Right hindlimb (tissue), 1 donor: ENCODE measurements at regions not wholly inside any gene's neighbourhood (a gene's known extent, or its start where the extent isn't known, plus 50 kb on each side); places are given as distances from the start of the nearest gene placed in this dataset.

ENCODE experiments used
- DNase-seq: peaks from one replicate; pipeline ENCODE4 v3.0.0-alpha.2; 2018

- DNase-seq, result no peak
Observed at GRCh38 chr13:85662186-85662585, 137.0 kb downstream of the SLITRK6 start.

GRCh38 chr13:85661675-85662074, 137.5 kb downstream of the SLITRK6 start:
- DNase-seq, result peak; percentile 77

GRCh38 chr13:85659493-85659892, 139.7 kb downstream of the SLITRK6 start:
- no peak for DNase-seq

- no peak for DNase-seq
Observed at GRCh38 chr13:85657942-85658341, 141.3 kb downstream of the SLITRK6 start.

- no peak for DNase-seq
Observed at GRCh38 chr13:85655040-85655439, 144.2 kb downstream of the SLITRK6 start.

- no peak for DNase-seq
Observed at GRCh38 chr13:85654227-85654626, 145.0 kb downstream of the SLITRK6 start.

- no peak for DNase-seq
Observed at GRCh38 chr13:85653681-85654080, 145.5 kb downstream of the SLITRK6 start.

GRCh38 chr13:85652491-85652890, 146.7 kb downstream of the SLITRK6 start:
- no peak for DNase-seq

GRCh38 chr13:85651440-85651839, 147.8 kb downstream of the SLITRK6 start:
- no peak for DNase-seq

- no peak for DNase-seq
Observed at GRCh38 chr13:85650613-85651012, 148.6 kb downstream of the SLITRK6 start.

GRCh38 chr13:85640727-85641126, 158.5 kb downstream of the SLITRK6 start:
- DNase-seq, result no peak

- no peak for DNase-seq
Observed at GRCh38 chr13:85638815-85639393, 160.3 kb downstream of the SLITRK6 start.

- DNase-seq, result no peak
Observed at GRCh38 chr13:85638265-85638664, 161.0 kb downstream of the SLITRK6 start.

GRCh38 chr13:85632526-85633195, 166.6 kb downstream of the SLITRK6 start:
- DNase-seq, result no peak

- DNase-seq, result no peak
Observed at GRCh38 chr13:85631801-85632200, 167.4 kb downstream of the SLITRK6 start.

- DNase-seq, result no peak
Observed at GRCh38 chr13:85626603-85627002, 172.6 kb downstream of the SLITRK6 start.

GRCh38 chr13:85619321-85619720, 179.9 kb downstream of the SLITRK6 start:
- DNase-seq, result no peak

- DNase-seq, result no peak
Observed at GRCh38 chr13:85618521-85618920, 180.7 kb downstream of the SLITRK6 start.

- DNase-seq, result no peak
Observed at GRCh38 chr13:85616275-85616674, 182.9 kb downstream of the SLITRK6 start.

GRCh38 chr13:85615031-85615430, 184.2 kb downstream of the SLITRK6 start:
- no peak for DNase-seq

GRCh38 chr13:85610024-85610423, 189.2 kb downstream of the SLITRK6 start:
- no peak for DNase-seq

- no peak for DNase-seq
Observed at GRCh38 chr13:85608255-85608829, 190.9 kb downstream of the SLITRK6 start.

GRCh38 chr13:85603735-85604134, 195.5 kb downstream of the SLITRK6 start:
- no peak for DNase-seq

GRCh38 chr13:85601526-85601925, 197.7 kb downstream of the SLITRK6 start:
- DNase-seq, result no peak
